Uterus (tissue), 2 donors: ENCODE measurements at regions not wholly inside any gene's neighbourhood (a gene's known extent, or its start where the extent isn't known, plus 50 kb on each side); places are given as distances from the start of the nearest gene placed in this dataset.

Experiments used
- CTCF ChIP-seq, 4 experiments: fragments of 200-600 bp in 2 of 4; fragments of 450-650 bp in 2 of 4; sonication (generic) in 2 of 4; IDR thresholded peaks; one replicate each; pipeline ENCODE4 v1.5.1; 2016 to 2019; ENCODE audit warnings: antibody characterized with exemption in 4 of 4, mild to moderate bottlenecking in 2 of 4, moderate library complexity in 1 of 4
- POLR2A ChIP-seq, 2 donors: fragments of 450-650 bp; IDR thresholded peaks; one replicate each; pipeline ENCODE4 v1.6.1; 2016; ENCODE audit warnings: antibody characterized with exemption in 2 of 2, mild to moderate bottlenecking in 1 of 2, moderate library complexity in 1 of 2

GRCh38 chr18:78427081-78427480 lies 552.5 kb upstream of the SALL3 start:
- TF ChIP-seq CTCF (IDR thresholded peaks at IDR 0.05) (no peak), POLR2A (IDR thresholded peaks at IDR 0.05) (no peak)
